GM03348 (cell line): ENCODE measurements at regions not wholly inside any gene's neighbourhood (a gene's known extent, or its start where the extent isn't known, plus 50 kb on each side); places are given as distances from the start of the nearest gene placed in this dataset.
A peak's percentile ranks its signal among the peaks of the same experiment; 100 is the strongest.
"Not testable (repeated sequence)": the region's sequence is repeated elsewhere in the genome, so short reads cannot be mapped to it uniquely, and the experiment has no call there.

Experiments used
- DNase-seq: peaks from one replicate; pipeline ENCODE4 v3.0.0; 2012; ENCODE audit warnings: low spot score

DNA sequence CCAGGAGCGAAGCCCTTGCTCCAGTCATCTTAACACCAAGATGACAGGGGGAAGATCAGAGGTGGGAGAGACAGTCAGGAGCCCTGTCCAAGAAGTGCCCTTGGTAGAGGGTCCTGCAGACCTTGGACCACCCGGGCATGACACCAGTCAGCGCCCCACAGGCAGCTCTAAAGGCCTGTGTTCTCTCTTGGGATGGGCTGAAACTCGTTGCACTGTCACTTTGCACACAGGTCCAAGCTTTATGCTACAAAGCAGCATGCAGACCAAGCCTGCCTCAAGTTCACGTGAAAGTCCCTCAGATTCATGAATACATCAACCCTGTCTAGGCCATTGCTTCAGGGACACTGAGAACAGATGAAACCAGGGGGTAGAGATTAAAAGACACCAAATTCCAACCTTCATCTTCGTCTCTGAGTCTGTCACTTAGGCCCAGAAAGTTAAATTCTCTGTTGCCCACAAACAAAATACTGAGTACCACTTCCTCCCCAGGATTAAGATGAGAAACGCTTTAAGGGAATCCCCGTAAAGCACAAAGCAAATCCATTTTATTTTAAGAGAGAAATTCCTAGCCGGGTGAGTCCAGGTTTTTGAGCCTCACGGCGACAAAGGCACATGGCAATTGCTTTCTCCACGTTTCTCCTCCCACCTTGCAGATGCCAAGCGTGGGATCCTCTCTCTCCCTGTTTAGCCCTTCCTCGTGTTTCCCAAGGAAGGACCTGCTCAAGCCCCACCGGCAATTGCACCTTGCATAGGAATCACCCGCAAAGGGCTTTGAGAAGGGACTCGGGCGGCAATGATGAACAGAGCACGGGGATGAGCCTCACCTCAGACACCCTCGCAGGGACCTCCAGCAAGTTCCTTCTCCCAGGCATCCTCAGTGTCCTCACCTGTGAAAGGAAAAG is 75.0 kb upstream of the ID2 start:
- DNase-seq: no peak

DNA sequence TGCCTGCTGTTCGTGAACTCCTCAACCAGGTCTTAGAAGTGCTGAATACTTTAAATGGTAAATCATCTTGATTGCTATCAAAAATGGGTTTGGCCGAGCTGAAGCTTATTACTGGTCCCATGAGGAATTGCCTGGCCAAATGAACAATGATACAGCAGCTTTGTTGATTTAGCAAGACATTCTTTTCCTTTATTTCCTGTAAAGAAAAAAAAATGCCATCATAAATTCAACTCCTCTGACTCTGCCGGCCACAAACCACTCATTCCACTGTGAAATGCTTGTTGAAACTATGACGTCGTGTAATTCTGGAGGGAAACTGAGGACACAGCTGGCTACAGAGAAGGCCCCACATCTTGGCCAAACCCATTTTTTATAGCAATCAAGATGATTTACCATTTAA is 74.2 kb upstream of the ID2 start:
- DNase-seq: peak; percentile 75

DNA sequence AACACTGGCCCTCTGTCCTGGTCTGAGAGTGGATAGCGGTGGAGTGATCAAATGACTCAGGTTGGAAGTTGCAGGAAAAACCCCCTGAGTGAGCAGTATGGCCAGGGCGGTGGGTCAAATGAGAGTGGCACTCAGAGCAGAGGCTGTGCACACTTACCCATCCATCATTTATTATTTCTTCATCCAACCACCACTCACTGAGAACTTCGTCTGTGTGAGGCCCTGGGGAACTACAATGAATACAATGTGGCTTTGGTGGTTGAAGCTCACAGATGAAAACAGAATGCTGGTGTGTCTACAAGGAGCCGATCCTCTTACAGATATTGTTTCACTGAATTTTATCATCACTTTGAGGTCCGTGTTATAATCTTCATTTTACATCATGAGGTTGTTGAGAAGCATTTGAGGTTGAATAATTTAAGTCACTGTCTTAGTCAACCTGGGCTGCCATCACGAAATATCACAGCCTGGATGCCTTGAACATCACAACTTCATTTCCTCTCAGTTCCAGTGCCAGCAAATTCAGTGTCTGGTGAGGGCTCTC is 73.4 kb upstream of the ID2 start:
- DNase-seq: no peak

DNA sequence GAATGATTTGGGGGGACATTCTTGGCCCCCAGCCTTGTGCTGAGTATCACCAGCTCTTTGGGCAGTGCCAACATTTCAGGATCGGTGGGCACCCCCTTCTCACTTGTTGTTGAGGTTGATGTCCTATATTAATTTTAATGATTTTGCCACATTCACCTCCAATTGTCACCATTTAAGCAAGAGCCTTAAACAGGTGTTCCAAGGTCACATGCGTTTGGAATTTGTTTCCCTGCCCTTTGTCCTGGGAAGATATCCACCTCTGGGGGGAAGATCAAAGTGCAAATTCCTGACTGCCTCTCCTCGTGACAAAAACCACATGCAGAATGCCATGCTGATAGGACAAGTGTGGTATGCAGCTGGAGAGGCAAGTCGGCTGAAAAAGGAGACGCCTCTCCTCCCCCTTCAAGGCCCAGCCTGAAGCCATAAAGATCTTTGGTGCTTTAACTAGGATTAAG is 72.5 kb upstream of the ID2 start:
- no peak for DNase-seq

DNA sequence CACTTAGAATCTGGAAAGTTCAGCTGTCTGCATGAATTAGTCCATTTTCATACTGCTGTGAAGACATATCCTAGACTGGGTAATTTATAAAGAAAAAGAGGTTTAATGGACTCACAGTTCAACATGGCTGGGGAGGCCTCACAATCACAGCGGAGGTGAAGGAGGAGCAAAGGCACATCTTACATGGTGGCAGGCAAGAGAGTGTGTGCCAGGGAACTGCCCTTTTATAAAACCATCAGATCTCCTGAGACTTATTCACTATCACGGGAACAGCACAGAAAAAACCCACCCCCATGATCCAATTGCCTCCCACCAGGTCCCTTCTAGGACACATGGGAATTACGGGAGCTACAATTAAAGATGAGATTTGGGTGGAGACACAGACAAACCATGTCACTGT is 71.1 kb upstream of the ID2 start:
- not testable (repeated sequence) for DNase-seq

DNA sequence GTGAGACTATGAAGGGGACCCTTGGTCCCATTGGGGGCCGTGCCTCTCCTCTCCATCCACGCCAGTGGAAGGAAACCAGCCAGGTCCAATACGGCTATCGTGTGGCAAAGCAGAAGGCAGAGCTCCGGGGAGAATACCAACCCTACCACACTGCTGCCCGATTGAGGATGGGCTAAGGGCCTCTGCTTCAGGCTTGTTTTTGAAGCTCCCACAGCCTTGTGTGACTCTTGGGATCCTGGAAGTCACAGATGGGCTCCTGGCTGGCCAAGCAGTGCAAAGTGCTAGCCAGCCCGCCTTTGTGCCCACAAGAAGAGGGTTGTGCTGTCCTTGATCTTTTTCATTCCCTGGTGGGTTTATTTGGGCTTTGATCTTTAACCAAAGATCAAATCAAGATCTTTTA is 70.6 kb upstream of the ID2 start:
- DNase-seq: no peak

DNA sequence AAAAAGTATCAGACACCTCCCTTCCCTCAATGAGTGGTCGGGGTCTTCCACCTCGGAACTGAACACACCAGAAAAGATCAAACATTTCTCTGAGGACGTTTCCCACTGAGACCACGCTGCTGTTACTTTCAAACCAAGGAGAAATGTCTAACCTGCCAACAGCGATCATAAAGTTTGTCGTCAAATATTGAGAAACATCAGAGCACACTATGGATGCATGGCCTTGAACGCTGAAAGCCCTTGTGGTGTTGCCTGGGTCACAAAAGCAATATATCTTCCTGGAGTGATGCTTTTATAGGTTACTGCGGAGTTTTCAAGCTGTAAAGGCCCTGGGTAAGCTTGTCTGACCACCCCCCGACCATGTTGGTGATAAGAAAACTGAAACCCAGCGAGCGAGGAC is 70.2 kb upstream of the ID2 start:
- no peak for DNase-seq

DNA sequence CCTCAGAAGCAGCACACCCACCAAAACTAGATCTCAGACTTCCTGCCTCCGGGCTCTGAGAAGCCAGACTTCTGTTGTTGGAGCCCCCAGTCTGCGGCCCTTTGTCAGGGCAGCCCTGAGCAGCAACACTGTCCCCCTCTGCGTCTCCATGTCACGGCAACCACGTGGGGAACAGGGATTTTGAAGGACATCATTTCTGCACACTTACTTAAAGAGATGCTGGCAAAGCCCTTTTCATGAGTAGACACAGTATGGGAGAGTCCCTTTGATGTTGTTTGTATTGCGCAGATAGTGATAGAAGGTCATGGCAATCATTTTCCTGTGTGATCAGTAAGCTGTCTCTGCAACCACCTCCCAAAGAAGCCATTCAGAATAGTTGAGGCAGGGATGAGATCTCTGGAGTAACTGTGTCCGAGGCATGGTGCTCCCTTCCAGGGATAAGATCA is 69.1 kb upstream of the ID2 start:
- no peak for DNase-seq

DNA sequence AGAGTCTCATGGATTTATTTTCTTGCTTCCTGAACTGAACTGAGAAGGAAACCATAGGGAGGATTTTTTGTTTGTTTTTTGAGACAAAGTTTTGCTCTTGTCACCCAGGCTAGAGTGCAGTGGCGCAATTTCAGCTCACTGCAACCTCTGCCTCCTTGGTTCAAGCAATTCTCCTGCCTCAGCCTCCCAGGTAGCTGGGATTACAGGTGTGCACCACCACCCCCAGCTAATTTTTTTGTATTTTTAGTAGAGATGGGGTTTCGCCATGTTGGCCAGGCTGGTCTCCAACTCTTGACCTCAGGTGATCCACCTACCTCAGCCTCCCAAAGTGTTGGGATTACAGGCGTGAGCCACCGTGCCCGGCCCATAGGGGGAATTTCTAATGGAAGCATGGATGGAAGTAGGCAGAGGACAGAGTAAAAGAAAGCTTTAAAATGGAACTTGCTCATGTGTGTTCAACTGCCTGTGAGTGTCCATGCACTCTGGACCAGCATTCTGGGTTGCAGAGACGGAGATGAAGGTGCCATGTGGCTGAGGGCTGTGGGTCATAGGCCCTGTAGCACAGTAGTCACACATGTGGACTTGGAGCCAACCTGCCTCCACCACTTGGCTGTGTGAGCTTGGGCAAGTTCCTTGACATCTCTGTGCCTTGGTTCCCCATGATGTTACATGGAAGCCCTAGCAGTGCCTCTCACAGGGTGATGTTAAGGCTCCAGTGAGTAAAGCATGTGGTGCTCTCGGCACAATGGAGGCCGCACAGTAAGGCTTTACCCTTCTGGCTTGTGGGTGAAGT is 68.5 kb upstream of the ID2 start:
- not testable (repeated sequence) for DNase-seq

DNA sequence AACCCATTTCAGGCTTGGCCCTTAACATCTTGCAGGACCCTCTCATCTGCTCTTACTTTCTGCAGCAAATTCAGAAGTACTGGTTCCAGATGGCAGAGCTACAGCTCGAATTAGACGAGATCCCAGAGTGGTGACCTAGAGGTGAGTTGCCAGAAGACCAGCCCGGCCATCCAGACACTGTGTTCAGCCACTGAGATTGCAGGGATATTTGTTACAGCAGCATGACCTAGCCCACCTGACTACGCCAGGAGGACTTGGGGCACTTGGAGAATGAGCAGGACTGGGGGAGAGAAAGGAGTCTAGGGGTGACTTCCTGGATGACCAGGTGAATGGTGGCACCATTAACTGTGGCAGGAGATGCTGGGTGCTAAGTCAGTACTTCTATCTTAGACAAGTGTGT is 67.2 kb upstream of the ID2 start:
- DNase-seq: no peak

DNA sequence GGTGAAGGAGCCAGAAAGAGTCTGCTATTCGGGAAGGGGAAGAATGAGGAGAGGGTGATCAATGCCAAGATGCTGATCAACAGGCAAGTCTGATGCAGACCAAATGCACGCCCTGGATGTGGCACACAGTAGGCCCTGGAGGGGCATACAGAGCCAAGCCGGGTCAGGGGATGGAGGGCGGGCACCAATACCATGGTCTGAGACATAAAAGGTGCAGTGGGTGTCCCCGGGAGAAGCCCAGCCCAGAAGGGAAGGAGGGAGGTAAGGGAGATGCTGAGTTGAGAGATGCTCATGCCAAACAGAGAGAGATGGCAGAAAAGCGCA is 66.6 kb upstream of the ID2 start:
- no peak for DNase-seq

DNA sequence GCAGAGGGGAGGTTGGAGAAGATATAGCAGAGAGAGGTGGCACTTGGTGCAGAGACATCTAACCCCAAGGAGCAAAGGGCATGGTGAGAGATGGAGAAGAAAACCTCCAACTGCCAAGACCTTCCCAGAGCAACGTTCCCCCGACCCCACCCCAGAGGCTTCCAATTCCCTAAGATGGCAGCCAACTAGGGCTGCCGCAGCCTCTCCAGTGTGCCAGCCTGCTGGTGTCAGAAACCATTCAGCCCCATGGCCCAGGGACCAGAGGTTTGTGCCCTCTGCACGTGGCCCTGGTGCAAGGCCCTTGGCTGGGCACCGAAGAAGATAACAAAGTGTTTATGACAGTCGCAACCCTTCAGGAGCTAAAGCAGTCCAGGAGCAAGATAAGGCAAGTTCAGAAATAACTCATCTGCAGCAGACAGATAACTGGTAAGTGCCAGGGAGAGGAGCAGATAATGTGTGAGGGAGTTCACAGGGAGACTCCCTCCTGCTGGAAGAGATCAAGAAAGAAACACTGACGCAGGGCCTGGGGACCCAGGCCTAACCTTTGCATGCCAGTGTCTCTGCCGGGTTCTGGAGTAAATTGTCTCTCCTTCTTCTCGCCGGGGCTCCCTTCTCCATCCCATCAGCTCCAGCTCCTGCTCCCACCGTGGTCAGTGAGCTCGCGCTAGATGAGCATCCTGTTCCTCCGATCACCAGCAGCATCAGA is 66.1 kb upstream of the ID2 start:
- DNase-seq: no peak

DNA sequence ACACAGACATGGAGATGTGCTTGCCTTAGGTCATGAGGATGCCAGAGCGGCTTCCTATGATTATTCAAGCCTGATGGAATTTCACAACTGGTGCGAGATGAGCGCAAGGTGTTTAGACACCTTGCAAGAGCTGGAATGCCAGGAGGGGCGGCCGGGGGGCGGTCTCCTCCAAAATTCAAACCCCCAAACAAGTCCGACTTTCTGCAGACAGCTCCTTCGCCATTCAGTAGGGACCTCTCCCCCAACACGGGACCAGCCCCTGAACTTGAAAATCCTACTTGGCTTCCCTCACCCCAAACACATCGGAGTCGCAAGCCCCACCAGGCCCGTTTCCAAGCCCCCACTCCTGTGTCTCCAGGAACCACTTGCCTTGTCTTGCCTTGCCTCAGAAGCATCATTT is 64.8 kb upstream of the ID2 start:
- no peak for DNase-seq

DNA sequence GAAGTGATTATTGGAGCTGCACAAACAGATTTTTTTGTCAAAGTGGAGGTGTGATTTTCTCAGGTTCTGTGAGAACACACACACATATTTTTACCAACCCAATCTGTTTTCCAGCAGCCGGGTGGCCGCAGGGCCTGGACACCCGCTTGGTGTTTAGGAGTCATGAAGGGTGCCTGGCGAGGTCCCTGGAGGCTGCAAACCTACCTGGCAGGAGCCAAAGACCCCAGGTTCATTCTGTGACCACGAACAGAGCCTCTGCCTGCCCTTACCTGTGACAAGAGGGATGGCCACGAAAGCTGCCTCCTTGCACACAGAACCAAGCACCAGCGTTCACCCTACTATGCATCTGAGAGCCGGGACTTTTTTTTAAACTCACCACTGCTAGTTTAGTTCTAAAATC is 64.3 kb upstream of the ID2 start:
- no peak for DNase-seq

DNA sequence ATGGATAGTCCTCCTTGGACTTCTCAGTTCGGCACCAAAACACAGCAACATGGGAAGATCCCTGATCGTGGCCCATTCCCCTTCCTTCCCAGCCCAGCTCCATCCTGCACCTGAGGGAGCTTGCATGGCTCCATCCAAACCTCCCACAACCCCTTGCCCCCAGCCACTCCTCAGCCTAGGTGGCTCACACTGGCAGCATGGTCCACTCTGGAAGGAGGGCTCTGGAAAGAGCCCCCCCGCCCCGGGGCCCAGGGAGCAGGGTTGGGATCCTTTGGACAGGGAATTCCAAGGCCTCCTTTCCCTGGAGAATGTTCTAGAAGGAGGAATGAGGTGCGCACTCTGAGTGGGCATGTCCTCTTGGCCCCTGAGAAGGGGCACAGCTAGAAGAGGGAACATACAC is 62.8 kb upstream of the ID2 start:
- DNase-seq: no peak

DNA sequence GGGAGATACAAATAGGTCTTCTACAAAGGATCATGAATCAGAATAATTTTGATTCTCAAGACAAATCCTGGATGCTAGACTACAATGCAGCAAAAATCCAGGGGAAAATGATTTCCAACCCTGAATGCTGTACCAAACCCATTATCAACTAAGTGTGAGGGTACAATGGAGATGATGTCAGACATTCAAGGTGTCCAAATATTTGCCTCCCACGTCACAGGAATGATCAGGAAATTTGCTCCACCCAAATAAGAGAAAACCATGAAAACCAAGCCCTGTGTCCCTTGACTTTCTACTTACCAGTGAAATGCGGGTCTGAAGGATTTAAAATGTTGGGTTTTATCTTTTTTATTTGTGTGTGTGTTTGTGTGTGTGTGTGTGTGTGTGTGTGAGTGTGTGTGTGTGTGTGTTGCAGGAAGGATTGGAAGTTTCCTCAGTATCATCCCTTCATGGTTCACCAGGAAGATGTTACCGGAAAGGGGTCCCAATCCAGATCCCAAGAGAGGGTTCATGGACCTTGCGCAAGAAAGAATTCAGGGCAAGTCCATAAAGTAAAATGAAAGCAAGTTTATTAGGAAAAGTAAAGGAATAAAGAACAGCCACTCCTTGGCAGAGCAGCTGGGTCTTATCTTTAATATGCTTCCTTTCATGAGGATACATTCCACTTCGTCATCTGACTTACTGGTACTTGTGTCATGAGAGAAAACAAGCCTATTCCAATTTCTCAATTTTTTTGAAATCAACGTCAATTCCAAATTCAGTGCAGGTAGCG is 61.1 kb upstream of the ID2 start:
- DNase-seq: no peak

DNA sequence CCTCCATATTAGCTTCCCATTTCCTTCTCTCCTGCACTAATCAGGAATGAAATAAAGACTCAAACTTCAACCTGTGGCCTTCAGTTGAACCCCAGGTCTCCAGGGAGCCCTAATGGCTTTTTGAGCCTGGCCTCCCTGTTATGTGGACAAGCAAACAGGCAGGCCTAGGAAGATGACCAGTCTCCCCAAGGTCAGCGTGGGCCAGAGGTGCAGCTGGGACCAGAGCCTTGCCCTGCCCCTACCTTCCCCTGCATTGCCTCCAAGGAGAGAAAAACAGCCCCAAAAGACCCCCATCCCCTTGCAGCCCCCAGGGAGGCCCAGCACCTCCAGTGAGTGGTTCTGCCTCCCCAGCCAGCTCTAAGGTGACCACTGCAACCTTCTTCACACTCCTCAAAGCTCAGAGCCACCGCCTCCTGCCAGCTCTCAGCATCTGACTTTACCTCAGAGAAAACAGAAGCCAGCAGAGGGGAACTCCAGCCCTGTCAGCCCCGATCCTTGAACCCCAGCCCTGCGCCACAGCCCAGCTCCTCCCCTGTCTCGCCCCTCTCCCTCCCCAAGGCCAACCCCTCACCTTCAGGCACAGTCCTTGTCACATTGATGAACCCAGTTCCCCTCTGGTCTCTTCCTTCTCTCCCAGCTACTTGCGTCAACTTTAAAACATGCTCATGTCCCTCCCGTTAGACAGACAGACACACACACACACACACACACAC is 59.5 kb upstream of the ID2 start:
- no peak for DNase-seq

DNA sequence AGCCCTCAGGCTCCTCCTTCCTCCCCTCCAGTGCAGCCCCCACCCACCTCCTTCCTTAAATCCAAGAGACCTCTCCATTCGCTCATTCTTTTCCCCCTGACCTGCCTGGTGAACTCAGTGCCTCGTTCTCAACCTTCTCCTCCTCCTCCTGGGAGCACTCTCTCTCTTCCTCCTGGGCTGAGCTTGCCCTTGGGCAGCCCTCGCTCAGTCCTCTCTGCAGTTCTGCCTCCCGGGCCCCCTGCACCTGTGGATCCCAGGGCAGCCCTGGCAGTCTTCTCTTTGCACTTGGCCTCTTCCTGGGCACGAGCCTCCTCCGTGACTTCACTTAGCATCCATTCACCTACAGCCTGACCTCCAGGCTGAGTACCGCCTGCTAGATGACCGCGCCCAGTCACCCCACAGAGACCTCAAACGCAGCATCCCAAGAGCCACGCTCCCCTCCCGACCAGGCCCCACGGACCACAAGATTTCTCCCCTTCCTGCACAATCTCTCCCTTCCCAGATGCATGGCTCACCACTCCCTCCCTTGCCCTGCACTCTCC is 58.9 kb upstream of the ID2 start:
- DNase-seq: no peak

DNA sequence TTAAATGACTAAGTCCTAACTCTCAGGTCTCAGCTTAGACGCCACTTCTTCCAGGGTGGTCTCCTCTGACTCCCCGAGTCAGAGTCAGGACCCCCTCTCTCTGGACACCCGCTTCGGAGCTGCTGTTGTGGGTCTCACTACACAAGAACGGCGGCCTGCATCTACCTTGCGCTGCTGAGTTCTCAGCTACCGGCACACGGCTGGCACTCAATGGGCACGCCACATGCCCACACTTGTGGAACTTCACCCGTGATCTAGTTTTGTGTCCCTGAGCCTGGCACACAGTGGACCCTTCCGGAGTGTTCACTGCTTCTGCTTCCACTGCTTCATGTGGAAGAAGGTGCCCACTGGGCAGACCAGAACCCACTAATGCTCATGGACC is 58.3 kb upstream of the ID2 start:
- no peak for DNase-seq

DNA sequence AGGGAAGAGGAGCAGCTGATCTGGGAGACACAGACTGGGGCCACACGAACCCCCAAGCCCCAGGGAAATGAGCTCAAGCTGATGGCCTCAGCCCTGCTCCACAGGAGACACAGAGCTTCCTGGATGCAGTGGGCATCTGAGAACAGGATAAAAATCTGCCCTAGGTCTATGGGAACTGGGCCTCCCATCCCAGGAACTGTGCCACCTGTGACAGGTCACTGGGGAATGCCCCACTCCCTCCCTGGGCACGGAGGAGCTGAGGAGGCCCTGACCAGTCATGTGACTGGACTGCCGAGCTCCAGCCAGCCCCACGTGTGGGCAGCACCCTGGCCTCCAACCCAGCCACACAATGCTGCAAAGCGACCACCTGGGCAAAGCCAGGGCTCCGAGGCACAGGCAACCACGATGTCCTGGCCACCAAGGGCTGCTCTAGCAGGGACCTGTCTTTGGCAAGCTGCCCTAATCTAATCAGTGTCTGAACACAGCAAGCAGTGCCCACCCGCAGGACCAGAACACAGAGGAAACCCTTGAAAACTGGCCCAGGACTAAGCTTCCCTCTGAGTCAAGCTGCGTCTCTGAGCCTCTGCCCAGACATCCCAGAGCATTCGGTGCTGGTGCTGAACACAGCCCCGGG is 57.8 kb upstream of the ID2 start:
- no peak for DNase-seq
